NB4 (cell line): ENCODE measurements at regions not wholly inside any gene's neighbourhood (a gene's known extent, or its start where the extent isn't known, plus 50 kb on each side); places are given as distances from the start of the nearest gene placed in this dataset.

Source experiments
- CTCF ChIP-seq: IDR thresholded peaks from one replicate; pipeline ENCODE4 v1.5.1; 2012; ENCODE audit warnings: low read depth, low read length
- POLR2A ChIP-seq: IDR thresholded peaks from 2 replicates; pipeline ENCODE4 v1.6.1; 2011; ENCODE audit warnings: mild to moderate bottlenecking; ENCODE audit not compliant: insufficient read length; ENCODE audit errors: extremely low read depth

DNA sequence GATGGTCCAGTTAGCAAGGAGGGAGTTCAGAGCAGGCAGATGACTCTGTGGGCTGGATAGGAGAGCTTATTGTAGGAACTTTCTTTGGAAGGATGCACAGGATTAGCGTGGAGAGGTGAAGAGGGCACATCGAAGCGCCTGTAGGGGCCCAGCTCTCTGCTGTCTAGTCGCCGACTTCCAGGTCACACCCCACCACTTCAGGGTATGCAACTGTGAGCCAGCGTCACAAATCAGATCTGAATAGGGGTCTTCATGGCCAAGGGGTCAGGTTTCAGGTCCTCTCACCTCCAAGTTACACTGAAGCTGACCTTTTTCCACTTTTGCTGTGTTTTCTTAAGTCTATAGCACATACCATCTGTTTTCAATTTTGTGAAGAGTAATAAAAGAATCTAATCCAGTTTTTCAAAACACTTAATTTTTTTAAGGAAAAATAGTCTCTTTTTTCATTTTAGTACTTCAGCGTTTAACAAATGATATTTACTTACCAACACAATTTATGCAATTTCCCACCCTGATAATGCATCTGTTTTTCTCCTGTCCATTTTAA, 364.2 kb upstream of the CLINT1 start:
- TF ChIP-seq CTCF (no peak), POLR2A (no peak)
